HEK293T (cell line): ENCODE measurements at regions not wholly inside any gene's neighbourhood (a gene's known extent, or its start where the extent isn't known, plus 50 kb on each side); places are given as distances from the start of the nearest gene placed in this dataset.

ENCODE experiments used
- FOXA1 ChIP-seq: fragments of 450-650 bp; IDR thresholded peaks from 2 replicates; pipeline ENCODE4 v1.6.1; 2016; ENCODE audit warnings: mild to moderate bottlenecking
- FOXM1 ChIP-seq: fragments of 450-650 bp; IDR thresholded peaks from 2 replicates; pipeline ENCODE4 v1.6.1; 2017; ENCODE audit warnings: mild to moderate bottlenecking, borderline replicate concordance
- HDGF ChIP-seq: fragments of 450-650 bp; IDR thresholded peaks from 2 replicates; pipeline ENCODE4 v1.6.1; 2017; ENCODE audit warnings: antibody characterized with exemption, borderline replicate concordance
- NFRKB ChIP-seq: fragments of 450-650 bp; IDR thresholded peaks from 2 replicates; pipeline ENCODE4 v1.6.1; 2016; ENCODE audit warnings: mild to moderate bottlenecking, moderate library complexity
- SP1 ChIP-seq: fragments of 450-650 bp; IDR thresholded peaks from 2 replicates; pipeline ENCODE4 v1.6.1; 2017
- SUZ12 ChIP-seq: fragments of 450-650 bp; IDR thresholded peaks from 2 replicates; pipeline ENCODE4 v1.6.1; 2016; ENCODE audit warnings: mild to moderate bottlenecking
- TARDBP ChIP-seq: fragments of 450-650 bp; IDR thresholded peaks from 2 replicates; pipeline ENCODE4 v1.6.1; 2016

DNA sequence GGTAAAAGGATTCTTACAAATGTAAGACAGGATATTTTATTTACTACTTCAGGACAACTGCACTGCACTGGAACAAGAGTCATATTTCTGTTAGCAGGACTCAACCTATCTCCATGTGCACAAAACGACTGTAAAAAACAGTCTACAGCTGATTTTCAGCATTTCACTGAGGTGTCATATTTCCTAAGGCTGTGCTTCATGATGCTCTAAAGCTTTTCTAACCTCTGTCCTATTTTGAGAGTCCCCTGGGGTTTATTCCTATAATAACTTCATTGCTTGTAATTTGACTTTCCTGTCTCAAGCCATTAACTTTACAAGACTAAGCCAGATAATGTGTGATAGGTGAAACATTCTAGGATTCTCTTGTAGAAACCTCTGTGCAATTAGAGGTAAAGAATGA, 472.3 kb downstream of the HINT1 start:
- TF ChIP-seq FOXM1 (no peak), FOXA1 (no peak), TARDBP (no peak), SP1 (no peak), HDGF (no peak), SUZ12 (no peak), NFRKB (no peak)
